Kidney (tissue), 13 donors: ENCODE measurements at regions not wholly inside any gene's neighbourhood (a gene's known extent, or its start where the extent isn't known, plus 50 kb on each side); places are given as distances from the start of the nearest gene placed in this dataset.

Experiments
- DNase-seq, 5 donors: peaks; one replicate each; pipeline ENCODE4 v3.0.0-alpha.2; 2013 to 2020
- FAIRE-seq: peaks from 2 replicates; lab custom pipeline; 2012; peaks lifted over from hg19 to GRCh38; lab: Jason Lieb, UNC
- H3K27ac ChIP-seq, 2 donors: one replicate each; pipeline ENCODE4 v1.7.0; 2013; ENCODE audit warnings: low read depth in 2 of 2, low read length in 2 of 2, inconsistent platforms in 1 of 2
- H3K27me3 ChIP-seq: one replicate; pipeline ENCODE4 v1.7.1; 2013; ENCODE audit warnings: low read length, inconsistent platforms; ENCODE audit not compliant: control insufficient read depth, insufficient read depth
- H3K36me3 ChIP-seq, 3 donors: one replicate each; pipeline versions ENCODE4 v1.7.0 to v1.7.1; 2013; ENCODE audit warnings: low read length in 3 of 3, control low read depth in 1 of 3, inconsistent platforms in 1 of 3; ENCODE audit not compliant: insufficient read depth in 3 of 3, control insufficient read depth in 2 of 3
- H3K4me1 ChIP-seq, 3 donors: one replicate each; pipeline versions ENCODE4 v1.7.0 to v1.7.1; 2013; ENCODE audit warnings: low read length in 3 of 3, inconsistent platforms in 1 of 3, low read depth in 1 of 3; ENCODE audit not compliant: control insufficient read depth in 2 of 3, insufficient read depth in 2 of 3
- H3K4me3 ChIP-seq, 3 donors: one replicate each; pipeline versions ENCODE4 v1.7.0 to v1.8.1; 2013; ENCODE audit warnings: low read length in 3 of 3, control low read depth in 1 of 3, inconsistent platforms in 1 of 3
- H3K9ac ChIP-seq, 3 donors: one replicate each; pipeline versions ENCODE4 v1.7.0 to v1.7.1; 2013; ENCODE audit warnings: low read length in 3 of 3, control low read depth in 1 of 3, inconsistent platforms in 1 of 3
- H3K9me3 ChIP-seq, 3 donors: one replicate each; pipeline versions ENCODE4 v1.7.0 to v1.7.1; 2013; ENCODE audit warnings: low read length in 3 of 3, control low read depth in 1 of 3, inconsistent platforms in 1 of 3; ENCODE audit not compliant: control insufficient read depth in 2 of 3, insufficient read depth in 1 of 3
- CTCF ChIP-seq: IDR thresholded peaks from 3 replicates; pipeline ENCODE4 v1.5.1; 2012; ENCODE audit warnings: mild to moderate bottlenecking, moderate library complexity, borderline replicate concordance; ENCODE audit not compliant: insufficient read depth; ENCODE audit errors: extremely low read depth
- intact Hi-C: fragments of 100-400 bp; cut with DNase I; formaldehyde crosslinking; loops from one replicate; pipeline ENCODE4 v1.11.1; 2022
- donor health status: control.
- donor health status: control.
- donor health status: control.
- donor health status: control.
- donor health status: control.
- donor health status: DM: yes; HTN: yes; CAD: no.
- donor health status: Normal renal cell carcinoma (clear cell type).

GRCh38 chr14:65280653-65281052 lies 131.9 kb upstream of the FUT8 start:
- Histone ChIP-seq H3K36me3 (no peaks in the 10 kb centered on the region), H3K4me1 (no peaks in the 10 kb centered on the region), H3K4me3 (no peak overlapping the region), H3K27ac (no peak overlapping the region), H3K9me3 (no peaks in the 10 kb centered on the region), H3K27me3 (no peaks in the 10 kb centered on the region), H3K9ac (no peak overlapping the region)
- DNase-seq (no peak), FAIRE-seq (no peak)
- intact Hi-C loops, result no loop called here
- no peak for TF ChIP-seq CTCF

- FAIRE-seq (no peak), DNase-seq (peak in 1 of 5 donors; percentile 8)
- H3K27ac ChIP-seq, result no peak overlapping the region
- no peak overlapping the region for H3K9ac ChIP-seq
- H3K4me1 ChIP-seq, result no peaks in the 10 kb centered on the region
- H3K4me3 ChIP-seq, result peak overlapping the region in 1 of 3 donors; percentile 39
- TF ChIP-seq CTCF, result no peak
- no peaks in the 10 kb centered on the region for H3K36me3 ChIP-seq
- no peaks in the 10 kb centered on the region for H3K27me3 ChIP-seq
- intact Hi-C loops, result no loop called here
- no peaks in the 10 kb centered on the region for H3K9me3 ChIP-seq
Measured at GRCh38 chr14:65281991-65282895, 130.3 kb upstream of the FUT8 start.

GRCh38 chr14:65282896-65283253 lies 129.7 kb upstream of the FUT8 start:
- TF ChIP-seq CTCF, result no peak
- no peaks in the 10 kb centered on the region for H3K36me3 ChIP-seq
- no peaks in the 10 kb centered on the region for H3K27me3 ChIP-seq
- no peak for FAIRE-seq
- H3K4me1 ChIP-seq, result no peaks in the 10 kb centered on the region
- H3K9me3 ChIP-seq, result no peaks in the 10 kb centered on the region
- H3K27ac ChIP-seq, result no peak overlapping the region
- DNase-seq, result no peak
- no peak overlapping the region for H3K9ac ChIP-seq
- H3K4me3 ChIP-seq, result no peak overlapping the region
- intact Hi-C loops, result no loop called here
